Heart left ventricle (tissue), 16 donors: ENCODE measurements at regions not wholly inside any gene's neighbourhood (a gene's known extent, or its start where the extent isn't known, plus 50 kb on each side); places are given as distances from the start of the nearest gene placed in this dataset.

Experiments
- ATAC-seq, 4 donors: fragments of 200-7000 bp; cut with Tn5 transposase; one replicate each; pipeline ENCODE4 v1.9.1; 2020 to 2022; ENCODE audit warnings: moderate library complexity in 4 of 4, mild to moderate bottlenecking in 3 of 4, moderate number of reproducible peaks in 1 of 4
- DNase-seq, 5 donors: peaks; one replicate each; pipeline ENCODE4 v3.0.0-alpha.2; 2020
- H3K27ac ChIP-seq, 12 donors: fragments of 200-600 bp; sonication (generic) in 4 of 12; one replicate each; pipeline versions ENCODE4 v1.5.0 to v1.8.0; 2016 to 2022; ENCODE audit warnings: mild to moderate bottlenecking in 2 of 12
- H3K27me3 ChIP-seq, 9 donors: fragments of 200-600 bp; sonication (generic) in 2 of 9; one replicate each; pipeline versions ENCODE4 v1.5.1 to v1.8.0; 2016 to 2022; ENCODE audit warnings: mild to moderate bottlenecking in 3 of 9
- H3K36me3 ChIP-seq, 9 donors: fragments of 200-600 bp; sonication (generic) in 2 of 9; one replicate each; pipeline versions ENCODE4 v1.5.0 to v1.8.0; 2018 to 2022; ENCODE audit warnings: mild to moderate bottlenecking in 2 of 9
- H3K4me1 ChIP-seq, 12 donors: fragments of 200-600 bp; sonication (generic) in 4 of 12; one replicate each; pipeline versions ENCODE4 v1.5.0 to v1.8.0; 2016 to 2022; ENCODE audit warnings: mild to moderate bottlenecking in 3 of 12
- H3K4me3 ChIP-seq, 12 donors: fragments of 200-600 bp; sonication (generic) in 4 of 12; one replicate each; pipeline versions ENCODE4 v1.5.0 to v1.8.0; 2017 to 2022; ENCODE audit warnings: mild to moderate bottlenecking in 9 of 12, moderate library complexity in 4 of 12
- H3K9me3 ChIP-seq, 12 donors: fragments of 200-600 bp; sonication (generic) in 4 of 12; one replicate each; pipeline versions ENCODE4 v1.5.0 to v1.8.0; 2016 to 2022; ENCODE audit warnings: mild to moderate bottlenecking in 1 of 12
- CTCF ChIP-seq, 12 donors: fragments of 200-600 bp; sonication (generic) in 4 of 12; IDR thresholded peaks; one replicate each; pipeline versions ENCODE4 v1.5.0 to v1.8.0; 2018 to 2022; ENCODE audit warnings: antibody characterized with exemption in 12 of 12, mild to moderate bottlenecking in 5 of 12
- POLR2A ChIP-seq, 2 donors: fragments of 450-650 bp; IDR thresholded peaks; one replicate each; pipeline ENCODE4 v1.6.1; 2017; ENCODE audit warnings: antibody characterized with exemption in 2 of 2, mild to moderate bottlenecking in 2 of 2, moderate library complexity in 2 of 2
- WGBS, 4 donors: extraction: QIAGEN DNeasy Blood & Tissue Kit in 2 of 4; methylation state at CpG; one replicate each; pipeline versions ENCODE4 v1.1.5 to v1.1.7; 2013 to 2018; 5-methylcytosine and 5-hydroxymethylcytosine counted together
- intact Hi-C, 10 donors: fragments of 100-400 bp; cut with DNase I; formaldehyde crosslinking; loops; one replicate each; pipeline versions ENCODE4 v1.11.1 to v1.14.2; 2022
- donor health status: ischemic (EF 13 %, LVEDD 7.1; RV severe dilation, severe dysfunction).
- donor health status: healthy with polysubstance abuse.
- donor health status: DM: no; HTN: yes; CAD: no.
- donor health status: DM: no; HTN: no; CAD: no.
- donor health status: ischemic (EF 25% LVEDD 6.9; RV normal size, moderate dysfunction).
- donor health status: ischemic (EF 25% LVEDD 5.7; RV mildly dilated, moderate dysfunction).
- donor health status: healthy.
- donor health status: DM: yes; HTN: yes; CAD: no.
- donor health status: ischemic (EF 35%, LVEDD 5.7; RV mildly dilated, moderate dysfunction).
- donor health status: nonischemic (EF 11% LVEDD 7.7; RV severe dilation, severe dysfunction).
- donor health status: DM: yes; HTN: yes; CAD: no.
- donor health status: PGD.
- donor health status: ischemic (EF 29% LVEDD 5.4; RV normal size, mild dysfunction).
- donor health status: nonischemic (EF 23%, LVEDD 6.1; RV moderate dilation, normal function).

- H3K27ac ChIP-seq: no peak overlapping the region
- no peaks in the 10 kb centered on the region for H3K4me1 ChIP-seq
- peaks cover 0 to 4% (median 0%) of the 10 kb centered on the region in 12 donors for H3K9me3 ChIP-seq
- H3K27me3 ChIP-seq: no peaks in the 10 kb centered on the region
- TF ChIP-seq CTCF (IDR thresholded peaks at IDR 0.05) (no peak), POLR2A (IDR thresholded peaks at IDR 0.05) (no peak)
- 61 to 71% (median 66%) methylated on average over 3 of the region's 3 CpGs for WGBS, 4 donors
- H3K4me3 ChIP-seq: no peak overlapping the region
- ATAC-seq (no peak), DNase-seq (no peak)
- no peaks in the 10 kb centered on the region for H3K36me3 ChIP-seq
- intact Hi-C loops: no loop called here
These were observed 581.6 kb downstream of the GALC start for GRCh38 chr14:87411370-87411769.

- ATAC-seq: no peak
- DNase-seq: no peak
- Histone ChIP-seq H3K4me1 (no peaks in the 10 kb centered on the region), H3K27me3 (no peaks in the 10 kb centered on the region), H3K9me3 (no peaks in the 10 kb centered on the region), H3K36me3 (no peaks in the 10 kb centered on the region), H3K4me3 (no peak overlapping the region), H3K27ac (no peak overlapping the region)
- TF ChIP-seq POLR2A (IDR thresholded peaks at IDR 0.05) (no peak), CTCF (IDR thresholded peaks at IDR 0.05) (no peak)
- intact Hi-C loops: no loop called here
These were observed 583.6 kb downstream of the GALC start for GRCh38 chr14:87409393-87409792.

GRCh38 chr14:87407344-87407743 is 585.6 kb downstream of the GALC start:
- 28 to 48% (median 41%) methylated on average over 2 of the region's 2 CpGs for WGBS, 4 donors
- DNase-seq (peak in 1 of 5 donors; percentile 24), ATAC-seq (peak in 1 of 4 donors; percentile 45)
- intact Hi-C loops: no loop called here
- TF ChIP-seq CTCF (IDR thresholded peaks at IDR 0.05): no peak
- no peak for TF ChIP-seq POLR2A (IDR thresholded peaks at IDR 0.05)
- no peak overlapping the region for H3K4me3 ChIP-seq
- H3K27me3 ChIP-seq: no peaks in the 10 kb centered on the region
- no peaks in the 10 kb centered on the region for H3K36me3 ChIP-seq
- H3K27ac ChIP-seq: no peak overlapping the region
- H3K4me1 ChIP-seq: no peaks in the 10 kb centered on the region
- H3K9me3 ChIP-seq: no peaks in the 10 kb centered on the region

- Histone ChIP-seq H3K9me3 (no peaks in the 10 kb centered on the region), H3K27ac (no peak overlapping the region), H3K4me3 (no peak overlapping the region), H3K4me1 (no peaks in the 10 kb centered on the region), H3K27me3 (no peaks in the 10 kb centered on the region), H3K36me3 (no peaks in the 10 kb centered on the region)
- DNase-seq (no peak), ATAC-seq (no peak)
- 34 to 48% (median 38%) methylated on average over 3 of the region's 3 CpGs for WGBS, 4 donors
- intact Hi-C loops: no loop called here
- TF ChIP-seq CTCF (IDR thresholded peaks at IDR 0.05) (no peak), POLR2A (IDR thresholded peaks at IDR 0.05) (no peak)
These were observed 587.4 kb downstream of the GALC start for GRCh38 chr14:87405563-87405962.
